ENCODE measurements at regions not wholly inside any gene's neighbourhood (a gene's known extent, or its start where the extent isn't known, plus 50 kb on each side); places are given as distances from the start of the nearest gene placed in this dataset.
"Not testable (repeated sequence)": the region's sequence is repeated elsewhere in the genome, so short reads cannot be mapped to it uniquely, and the experiment has no call there.

GRCh38 chr3:10653866-10654611 lies 148.7 kb upstream of the ATP2B2 start:
- no peak for FAIRE-seq
- no peak for DNase-seq (ENCODE audit: insufficient read length, low spot score)

GRCh38 chr3:10655105-10655504 lies 149.7 kb upstream of the ATP2B2 start:
- DNase-seq (ENCODE audit: insufficient read length, low spot score) (no peak), FAIRE-seq (no peak)

GRCh38 chr3:10657339-10657738 lies 152.0 kb upstream of the ATP2B2 start:
- DNase-seq (ENCODE audit: insufficient read length, low spot score); FAIRE-seq: not testable (repeated sequence)

- DNase-seq (ENCODE audit: insufficient read length, low spot score), result no peak
- FAIRE-seq, result no peak
Observed at GRCh38 chr3:10665592-10665991, 150.4 kb upstream of the SLC6A11 start.

- FAIRE-seq (no peak), DNase-seq (ENCODE audit: insufficient read length, low spot score) (peak; percentile 18)
Observed at GRCh38 chr3:10666621-10667020, 149.4 kb upstream of the SLC6A11 start.

- DNase-seq (ENCODE audit: insufficient read length, low spot score), result no peak
- FAIRE-seq, result no peak
Observed at GRCh38 chr3:10667269-10667668, 148.8 kb upstream of the SLC6A11 start.

- FAIRE-seq (no peak), DNase-seq (ENCODE audit: insufficient read length, low spot score) (no peak)
Observed at GRCh38 chr3:10667901-10668476, 148.0 kb upstream of the SLC6A11 start.

GRCh38 chr3:10669490-10670048 lies 146.5 kb upstream of the SLC6A11 start:
- no peak for FAIRE-seq
- DNase-seq (ENCODE audit: insufficient read length, low spot score), result no peak

- no peak for DNase-seq (ENCODE audit: insufficient read length, low spot score)
- FAIRE-seq, result no peak
Observed at GRCh38 chr3:10672422-10672821, 143.6 kb upstream of the SLC6A11 start.

- no peak for FAIRE-seq
- no peak for DNase-seq (ENCODE audit: insufficient read length, low spot score)
Observed at GRCh38 chr3:10674578-10674977, 141.4 kb upstream of the SLC6A11 start.

- no peak for DNase-seq (ENCODE audit: insufficient read length, low spot score)
- no peak for FAIRE-seq
Observed at GRCh38 chr3:10676905-10677304, 139.1 kb upstream of the SLC6A11 start.

- no peak for FAIRE-seq
- DNase-seq (ENCODE audit: insufficient read length, low spot score), result no peak
Observed at GRCh38 chr3:10678796-10679376, 137.1 kb upstream of the SLC6A11 start.

- no peak for DNase-seq (ENCODE audit: insufficient read length, low spot score)
- no peak for FAIRE-seq
Observed at GRCh38 chr3:10680796-10681195, 135.2 kb upstream of the SLC6A11 start.

- DNase-seq (ENCODE audit: insufficient read length, low spot score) (no peak), FAIRE-seq (no peak)
Observed at GRCh38 chr3:10682692-10683091, 133.3 kb upstream of the SLC6A11 start.

- DNase-seq (ENCODE audit: insufficient read length, low spot score) (no peak), FAIRE-seq (no peak)
Observed at GRCh38 chr3:10683106-10683505, 132.9 kb upstream of the SLC6A11 start.

GRCh38 chr3:10688126-10688525 lies 127.9 kb upstream of the SLC6A11 start:
- FAIRE-seq (no peak), DNase-seq (ENCODE audit: insufficient read length, low spot score) (no peak)

GRCh38 chr3:10688548-10689172 lies 127.4 kb upstream of the SLC6A11 start:
- FAIRE-seq, result no peak

GRCh38 chr3:10692039-10692622 lies 123.9 kb upstream of the SLC6A11 start:
- DNase-seq (ENCODE audit: insufficient read length, low spot score) (no peak), FAIRE-seq (no peak)

More at GRCh38 chr3:10688548-10689172, 127.4 kb upstream of the SLC6A11 start:
- no peak for DNase-seq (ENCODE audit: insufficient read length, low spot score)

- no peak for FAIRE-seq
- no peak for DNase-seq (ENCODE audit: insufficient read length, low spot score)
Observed at GRCh38 chr3:10693457-10693856, 122.6 kb upstream of the SLC6A11 start.

GRCh38 chr3:10694179-10694578 lies 121.8 kb upstream of the SLC6A11 start:
- no peak for FAIRE-seq
- no peak for DNase-seq (ENCODE audit: insufficient read length, low spot score)

GRCh38 chr3:10695186-10695585 lies 120.8 kb upstream of the SLC6A11 start:
- FAIRE-seq, result not testable (repeated sequence)

More at GRCh38 chr3:10695186-10695585, 120.8 kb upstream of the SLC6A11 start:
- DNase-seq (ENCODE audit: insufficient read length, low spot score), result not testable (repeated sequence)

Measured in GM19239 (cell line).